ENCODE measurements at regions not wholly inside any gene's neighbourhood (a gene's known extent, or its start where the extent isn't known, plus 50 kb on each side); places are given as distances from the start of the nearest gene placed in this dataset.

- TF ChIP-seq CTCF (IDR thresholded peaks at IDR 0.05; ENCODE audit: insufficient read depth, low read length, severe bottlenecking), result no peak
- Histone ChIP-seq H3K4me3 (ENCODE audit: low read depth, low read length) (no peak overlapping the region), H3K36me3 (ENCODE audit: control insufficient read depth, insufficient read depth, low read length) (no peaks in the 10 kb centered on the region), H3K27me3 (ENCODE audit: control insufficient read depth, insufficient read depth, low read length) (no peaks in the 10 kb centered on the region)
- no peak for DNase-seq (ENCODE audit: low read depth)
- FAIRE-seq, result no peak
Observed at GRCh38 chr3:110383356-110383755, 688.3 kb upstream of the NECTIN3 start.

GRCh38 chr3:110384601-110385000 lies 687.0 kb upstream of the NECTIN3 start:
- no peak for FAIRE-seq
- DNase-seq (ENCODE audit: low read depth), result peak; percentile 70
- no peak overlapping the region for H3K4me3 ChIP-seq (ENCODE audit: low read depth, low read length)
- TF ChIP-seq CTCF (IDR thresholded peaks at IDR 0.05; ENCODE audit: insufficient read depth, low read length, severe bottlenecking), result no peak
- no peaks in the 10 kb centered on the region for H3K36me3 ChIP-seq (ENCODE audit: control insufficient read depth, insufficient read depth, low read length)
- no peaks in the 10 kb centered on the region for H3K27me3 ChIP-seq (ENCODE audit: control insufficient read depth, insufficient read depth, low read length)

- DNase-seq (ENCODE audit: low read depth), result no peak
- H3K27me3 ChIP-seq (ENCODE audit: control insufficient read depth, insufficient read depth, low read length), result no peaks in the 10 kb centered on the region
- no peak for TF ChIP-seq CTCF (IDR thresholded peaks at IDR 0.05; ENCODE audit: insufficient read depth, low read length, severe bottlenecking)
- no peak overlapping the region for H3K4me3 ChIP-seq (ENCODE audit: low read depth, low read length)
- no peaks in the 10 kb centered on the region for H3K36me3 ChIP-seq (ENCODE audit: control insufficient read depth, insufficient read depth, low read length)
- FAIRE-seq, result no peak
Observed at GRCh38 chr3:110389005-110389404, 682.6 kb upstream of the NECTIN3 start.

- Histone ChIP-seq H3K27me3 (ENCODE audit: control insufficient read depth, insufficient read depth, low read length) (no peaks in the 10 kb centered on the region), H3K4me3 (ENCODE audit: low read depth, low read length) (no peak overlapping the region), H3K36me3 (ENCODE audit: control insufficient read depth, insufficient read depth, low read length) (no peaks in the 10 kb centered on the region)
- no peak for FAIRE-seq
- DNase-seq (ENCODE audit: low read depth), result no peak
- TF ChIP-seq CTCF (IDR thresholded peaks at IDR 0.05; ENCODE audit: insufficient read depth, low read length, severe bottlenecking), result no peak
Observed at GRCh38 chr3:110390372-110390771, 681.2 kb upstream of the NECTIN3 start.

GRCh38 chr3:110391042-110391441 lies 680.6 kb upstream of the NECTIN3 start:
- H3K4me3 ChIP-seq (ENCODE audit: low read depth, low read length), result no peak overlapping the region
- DNase-seq (ENCODE audit: low read depth) (no peak), FAIRE-seq (no peak)
- no peaks in the 10 kb centered on the region for H3K36me3 ChIP-seq (ENCODE audit: control insufficient read depth, insufficient read depth, low read length)
- H3K27me3 ChIP-seq (ENCODE audit: control insufficient read depth, insufficient read depth, low read length), result no peaks in the 10 kb centered on the region
- no peak for TF ChIP-seq CTCF (IDR thresholded peaks at IDR 0.05; ENCODE audit: insufficient read depth, low read length, severe bottlenecking)

- Histone ChIP-seq H3K36me3 (ENCODE audit: control insufficient read depth, insufficient read depth, low read length) (no peaks in the 10 kb centered on the region), H3K27me3 (ENCODE audit: control insufficient read depth, insufficient read depth, low read length) (no peaks in the 10 kb centered on the region), H3K4me3 (ENCODE audit: low read depth, low read length) (no peak overlapping the region)
- no peak for TF ChIP-seq CTCF (IDR thresholded peaks at IDR 0.05; ENCODE audit: insufficient read depth, low read length, severe bottlenecking)
- peak; percentile 55 for DNase-seq (ENCODE audit: low read depth)
- FAIRE-seq, result no peak
Observed at GRCh38 chr3:110391640-110392395, 679.8 kb upstream of the NECTIN3 start.

Measured in bronchial epithelial cell (primary cell).